Lung (tissue), 11 donors: ENCODE measurements at regions not wholly inside any gene's neighbourhood (a gene's known extent, or its start where the extent isn't known, plus 50 kb on each side); places are given as distances from the start of the nearest gene placed in this dataset.

Source experiments
- ATAC-seq: fragments of 200-7000 bp; cut with Tn5 transposase; one replicate; pipeline ENCODE4 v1.9.1; 2020; ENCODE audit warnings: moderate number of reproducible peaks; ENCODE audit not compliant: insufficient read depth, low FRiP score
- DNase-seq, 3 donors: peaks; one replicate each; pipeline ENCODE4 v3.0.0-alpha.2; 2013 to 2017
- H3K27ac ChIP-seq, 2 donors: one replicate each; pipeline ENCODE4 v1.5.1; 2013; ENCODE audit warnings: mild to moderate bottlenecking in 2 of 2, moderate library complexity in 2 of 2, control low read depth in 1 of 2, inconsistent platforms in 1 of 2, low read depth in 1 of 2, low read length in 1 of 2
- H3K27me3 ChIP-seq, 3 donors: one replicate each; pipeline ENCODE4 v1.5.1; 2013; ENCODE audit warnings: low read length in 2 of 3; ENCODE audit not compliant: control insufficient read depth in 3 of 3, insufficient read depth in 3 of 3
- H3K36me3 ChIP-seq, 4 donors: one replicate each; pipeline ENCODE4 v1.5.1; 2013; ENCODE audit warnings: low read length in 4 of 4, mild to moderate bottlenecking in 1 of 4, moderate library complexity in 1 of 4; ENCODE audit not compliant: control insufficient read depth in 4 of 4, insufficient read depth in 4 of 4
- H3K4me1 ChIP-seq, 5 donors: one replicate each; pipeline ENCODE4 v1.5.1; 2013; ENCODE audit warnings: low read length in 5 of 5, mild to moderate bottlenecking in 2 of 5, moderate library complexity in 1 of 5; ENCODE audit not compliant: control insufficient read depth in 5 of 5, insufficient read depth in 5 of 5
- H3K4me3 ChIP-seq: one replicate; pipeline ENCODE4 v1.5.1; 2013; ENCODE audit warnings: mild to moderate bottlenecking, control low read depth, moderate library complexity
- H3K9ac ChIP-seq, 2 donors: one replicate each; pipeline ENCODE4 v1.5.1; 2013; ENCODE audit warnings: low read length in 2 of 2, control low read depth in 1 of 2; ENCODE audit not compliant: insufficient read depth in 1 of 2
- H3K9me3 ChIP-seq, 4 donors: one replicate each; pipeline ENCODE4 v1.5.1; 2013; ENCODE audit warnings: low read length in 3 of 4, mild to moderate bottlenecking in 1 of 4, moderate library complexity in 1 of 4; ENCODE audit not compliant: control insufficient read depth in 4 of 4, insufficient read depth in 3 of 4
- CTCF ChIP-seq: IDR thresholded peaks from 2 replicates; pipeline ENCODE4 v1.5.1; 2012; ENCODE audit warnings: mild to moderate bottlenecking; ENCODE audit errors: control extremely low read depth, extremely low read depth
- WGBS, 2 donors: extraction: QIAGEN DNeasy Blood & Tissue Kit; methylation state at CpG; one replicate each; pipeline ENCODE4 v1.1.7; 2013; 5-methylcytosine and 5-hydroxymethylcytosine counted together
- donor health status: control.
- donor health status: control.
- donor health status: Bipolar disorder and iron deficiency.
- donor health status: healthy.
- donor health status: DM: yes; HTN: yes; CAD: no.

- H3K9me3 ChIP-seq: no peaks in the 10 kb centered on the region
- ATAC-seq (no peak), DNase-seq (no peak)
- H3K27me3 ChIP-seq: no peaks in the 10 kb centered on the region
- 84 to 87% methylated on average over 1 of the region's 1 CpG for WGBS, 2 donors
- no peak overlapping the region for H3K27ac ChIP-seq
- no peak for TF ChIP-seq CTCF
- no peak overlapping the region for H3K9ac ChIP-seq
- peaks cover 0 to 9% (median 0%) of the 10 kb centered on the region in 5 donors for H3K4me1 ChIP-seq
- no peaks in the 10 kb centered on the region for H3K36me3 ChIP-seq
- H3K4me3 ChIP-seq: no peak overlapping the region
Observed at GRCh38 chr2:182621191-182621590, 94.9 kb upstream of the DNAJC10 start.

GRCh38 chr2:182621810-182622209 is 94.2 kb upstream of the DNAJC10 start:
- ATAC-seq (no peak), DNase-seq (no peak)
- no peak overlapping the region for H3K4me3 ChIP-seq
- no peaks in the 10 kb centered on the region for H3K27me3 ChIP-seq
- no peak overlapping the region for H3K9ac ChIP-seq
- H3K27ac ChIP-seq: no peak overlapping the region
- TF ChIP-seq CTCF: no peak
- no peaks in the 10 kb centered on the region for H3K9me3 ChIP-seq
- peaks cover 0 to 4% (median 0%) of the 10 kb centered on the region in 5 donors for H3K4me1 ChIP-seq
- H3K36me3 ChIP-seq: no peaks in the 10 kb centered on the region

GRCh38 chr2:182622231-182622630 is 93.8 kb upstream of the DNAJC10 start:
- ATAC-seq: no peak
- H3K9me3 ChIP-seq: no peaks in the 10 kb centered on the region
- DNase-seq: no peak
- no peak for TF ChIP-seq CTCF
- H3K4me1 ChIP-seq: peaks cover 0 to under 1% (median 0%) of the 10 kb centered on the region in 5 donors
- H3K27ac ChIP-seq: no peak overlapping the region
- H3K36me3 ChIP-seq: no peaks in the 10 kb centered on the region
- no peaks in the 10 kb centered on the region for H3K27me3 ChIP-seq
- no peak overlapping the region for H3K4me3 ChIP-seq
- 75 to 85% methylated on average over 2 of the region's 2 CpGs for WGBS, 2 donors
- no peak overlapping the region for H3K9ac ChIP-seq

GRCh38 chr2:182625814-182626213 is 90.2 kb upstream of the DNAJC10 start:
- H3K9me3 ChIP-seq: no peaks in the 10 kb centered on the region
- H3K4me3 ChIP-seq: no peak overlapping the region
- H3K36me3 ChIP-seq: no peaks in the 10 kb centered on the region
- DNase-seq (no peak), ATAC-seq (no peak)
- no peaks in the 10 kb centered on the region for H3K4me1 ChIP-seq
- H3K27me3 ChIP-seq: no peaks in the 10 kb centered on the region
- TF ChIP-seq CTCF: no peak
- WGBS, 2 donors: 72 to 79% methylated on average over 1 of the region's 1 CpG
- no peak overlapping the region for H3K27ac ChIP-seq
- H3K9ac ChIP-seq: no peak overlapping the region
